ENCODE measurements at regions not wholly inside any gene's neighbourhood (a gene's known extent, or its start where the extent isn't known, plus 50 kb on each side); places are given as distances from the start of the nearest gene placed in this dataset.
A peak's percentile ranks its signal among the peaks of the same experiment; 100 is the strongest.
"Not testable (repeated sequence)": the region's sequence is repeated elsewhere in the genome, so short reads cannot be mapped to it uniquely, and the experiment has no call there.

DNA sequence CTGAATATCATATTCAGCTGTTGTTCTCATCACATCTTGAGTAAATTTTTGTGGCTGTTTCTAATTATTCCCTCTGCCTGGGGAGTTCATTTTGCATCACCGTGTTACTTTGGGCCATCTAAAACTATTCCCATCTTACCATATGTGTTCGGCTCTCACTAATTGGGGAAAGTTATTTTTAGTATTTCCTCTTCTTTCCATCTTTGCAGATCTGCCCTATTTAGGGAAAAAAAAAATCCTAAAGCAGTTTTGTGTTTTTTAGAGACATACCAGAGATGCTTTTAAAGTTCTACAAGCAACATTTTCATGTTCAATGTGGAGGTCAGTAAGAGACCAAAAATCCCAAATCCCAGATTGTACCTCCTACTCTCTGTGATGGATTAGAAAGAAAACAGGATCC is 111.3 kb upstream of the NDUFV2 start:
- no peaks in the 10 kb centered on the region for H3K27me3 ChIP-seq (ENCODE audit: insufficient read depth, low read depth, severe bottlenecking)
- no peaks in the 10 kb centered on the region for H3K9me3 ChIP-seq (ENCODE audit: severe bottlenecking)
- TF ChIP-seq, protein P1, sequence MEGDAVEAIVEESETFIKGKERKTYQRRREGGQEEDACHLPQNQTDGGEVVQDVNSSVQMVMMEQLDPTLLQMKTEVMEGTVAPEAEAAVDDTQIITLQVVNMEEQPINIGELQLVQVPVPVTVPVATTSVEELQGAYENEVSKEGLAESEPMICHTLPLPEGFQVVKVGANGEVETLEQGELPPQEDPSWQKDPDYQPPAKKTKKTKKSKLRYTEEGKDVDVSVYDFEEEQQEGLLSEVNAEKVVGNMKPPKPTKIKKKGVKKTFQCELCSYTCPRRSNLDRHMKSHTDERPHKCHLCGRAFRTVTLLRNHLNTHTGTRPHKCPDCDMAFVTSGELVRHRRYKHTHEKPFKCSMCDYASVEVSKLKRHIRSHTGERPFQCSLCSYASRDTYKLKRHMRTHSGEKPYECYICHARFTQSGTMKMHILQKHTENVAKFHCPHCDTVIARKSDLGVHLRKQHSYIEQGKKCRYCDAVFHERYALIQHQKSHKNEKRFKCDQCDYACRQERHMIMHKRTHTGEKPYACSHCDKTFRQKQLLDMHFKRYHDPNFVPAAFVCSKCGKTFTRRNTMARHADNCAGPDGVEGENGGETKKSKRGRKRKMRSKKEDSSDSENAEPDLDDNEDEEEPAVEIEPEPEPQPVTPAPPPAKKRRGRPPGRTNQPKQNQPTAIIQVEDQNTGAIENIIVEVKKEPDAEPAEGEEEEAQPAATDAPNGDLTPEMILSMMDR (IDR thresholded peaks at IDR 0.05; ENCODE audit: low read depth, low read length): no peak
- H3K27ac ChIP-seq: no peak overlapping the region
- DNase-seq: no peak
- H3K36me3 ChIP-seq: no peaks in the 10 kb centered on the region
- H3K4me3 ChIP-seq (ENCODE audit: low read depth, low read length): no peak overlapping the region

DNA sequence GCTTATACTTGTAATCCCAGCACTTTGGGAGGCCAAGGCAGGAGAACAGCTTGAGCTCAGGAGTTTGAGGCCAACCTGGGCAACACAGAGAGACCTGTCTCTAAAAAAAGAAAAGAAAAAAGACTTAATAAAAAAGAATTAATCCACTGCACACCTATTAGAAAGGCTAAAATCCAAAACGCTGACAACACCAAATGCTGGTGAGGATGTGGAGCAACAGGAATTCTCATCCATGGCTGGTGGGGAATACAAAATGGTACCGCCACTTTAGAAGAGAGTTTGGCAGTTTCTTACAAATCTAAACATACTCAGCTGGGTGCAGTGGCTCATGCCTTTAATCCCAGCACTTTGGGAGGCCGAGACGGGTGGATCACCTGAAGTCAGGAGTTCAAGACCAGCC is 110.0 kb upstream of the NDUFV2 start:
- not testable (repeated sequence) for H3K4me3 ChIP-seq (ENCODE audit: low read depth, low read length); DNase-seq; H3K27ac ChIP-seq; H3K36me3 ChIP-seq; H3K27me3 ChIP-seq (ENCODE audit: insufficient read depth, low read depth, severe bottlenecking); H3K9me3 ChIP-seq (ENCODE audit: severe bottlenecking)

- TF ChIP-seq, protein P1 (IDR thresholded peaks at IDR 0.05; ENCODE audit: low read depth, low read length): no peak
- no peak for DNase-seq
- H3K27ac ChIP-seq: no peak overlapping the region
- no peak overlapping the region for H3K4me3 ChIP-seq (ENCODE audit: low read depth, low read length)
- H3K36me3 ChIP-seq: no peaks in the 10 kb centered on the region
- no peaks in the 10 kb centered on the region for H3K27me3 ChIP-seq (ENCODE audit: insufficient read depth, low read depth, severe bottlenecking)
- H3K9me3 ChIP-seq (ENCODE audit: severe bottlenecking): peaks cover 5% of the 10 kb centered on the region
Measured at GRCh38 chr18:8994603-8995002, 107.9 kb upstream of the NDUFV2 start.

DNA sequence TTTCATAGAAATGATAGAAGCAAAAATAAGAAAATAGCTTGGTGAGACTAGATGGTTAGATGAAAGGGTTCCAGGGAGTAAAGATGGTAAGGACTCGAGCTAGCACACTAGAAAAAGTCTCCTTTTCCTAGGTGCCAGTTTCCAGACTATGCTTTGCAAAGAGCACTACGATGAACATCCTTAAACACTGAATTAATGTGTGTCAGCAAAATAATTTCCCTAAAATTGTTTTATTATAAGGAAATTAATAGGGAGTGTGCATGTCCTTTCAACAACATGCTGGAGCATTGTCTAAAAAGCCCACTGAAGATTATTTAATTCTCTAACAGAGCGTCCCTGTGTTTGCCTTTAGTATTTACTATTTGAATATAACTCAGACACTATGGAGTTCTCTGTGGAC is 107.4 kb upstream of the NDUFV2 start:
- no peaks in the 10 kb centered on the region for H3K36me3 ChIP-seq
- peaks cover 5% of the 10 kb centered on the region for H3K9me3 ChIP-seq (ENCODE audit: severe bottlenecking)
- H3K27ac ChIP-seq: no peak overlapping the region
- H3K27me3 ChIP-seq (ENCODE audit: insufficient read depth, low read depth, severe bottlenecking): no peaks in the 10 kb centered on the region
- TF ChIP-seq, protein P1 (IDR thresholded peaks at IDR 0.05; ENCODE audit: low read depth, low read length): no peak
- DNase-seq: no peak
- H3K4me3 ChIP-seq (ENCODE audit: low read depth, low read length): no peak overlapping the region

- H3K27ac ChIP-seq: no peak overlapping the region
- no peaks in the 10 kb centered on the region for H3K36me3 ChIP-seq
- peaks cover 5% of the 10 kb centered on the region for H3K9me3 ChIP-seq (ENCODE audit: severe bottlenecking)
- no peak overlapping the region for H3K4me3 ChIP-seq (ENCODE audit: low read depth, low read length)
- no peak for DNase-seq
- TF ChIP-seq, protein P1 (IDR thresholded peaks at IDR 0.05; ENCODE audit: low read depth, low read length): no peak
- no peaks in the 10 kb centered on the region for H3K27me3 ChIP-seq (ENCODE audit: insufficient read depth, low read depth, severe bottlenecking)
Measured at GRCh38 chr18:8996771-8997432, 105.6 kb upstream of the NDUFV2 start.

GRCh38 chr18:8997634-8998033 is 104.9 kb upstream of the NDUFV2 start:
- peak; percentile 47 for DNase-seq
- no peak overlapping the region for H3K27ac ChIP-seq
- no peaks in the 10 kb centered on the region for H3K27me3 ChIP-seq (ENCODE audit: insufficient read depth, low read depth, severe bottlenecking)
- TF ChIP-seq, protein P1 (IDR thresholded peaks at IDR 0.05; ENCODE audit: low read depth, low read length): peak; percentile 50
- H3K4me3 ChIP-seq (ENCODE audit: low read depth, low read length): no peak overlapping the region
- H3K9me3 ChIP-seq (ENCODE audit: severe bottlenecking): peaks cover 5% of the 10 kb centered on the region
- H3K36me3 ChIP-seq: no peaks in the 10 kb centered on the region
